Erythroblast (primary cell): ENCODE measurements at regions not wholly inside any gene's neighbourhood (a gene's known extent, or its start where the extent isn't known, plus 50 kb on each side); places are given as distances from the start of the nearest gene placed in this dataset.

Source experiments
- GATA1 ChIP-seq: IDR thresholded peaks from 2 replicates; pipeline ENCODE4 v1.6.1; 2011; ENCODE audit warnings: low read depth, mild to moderate bottlenecking, control low read depth, low read length, moderate library complexity
- POLR2A ChIP-seq: IDR thresholded peaks from 2 replicates; pipeline ENCODE4 v1.6.1; 2011; ENCODE audit warnings: mild to moderate bottlenecking, low read length

DNA sequence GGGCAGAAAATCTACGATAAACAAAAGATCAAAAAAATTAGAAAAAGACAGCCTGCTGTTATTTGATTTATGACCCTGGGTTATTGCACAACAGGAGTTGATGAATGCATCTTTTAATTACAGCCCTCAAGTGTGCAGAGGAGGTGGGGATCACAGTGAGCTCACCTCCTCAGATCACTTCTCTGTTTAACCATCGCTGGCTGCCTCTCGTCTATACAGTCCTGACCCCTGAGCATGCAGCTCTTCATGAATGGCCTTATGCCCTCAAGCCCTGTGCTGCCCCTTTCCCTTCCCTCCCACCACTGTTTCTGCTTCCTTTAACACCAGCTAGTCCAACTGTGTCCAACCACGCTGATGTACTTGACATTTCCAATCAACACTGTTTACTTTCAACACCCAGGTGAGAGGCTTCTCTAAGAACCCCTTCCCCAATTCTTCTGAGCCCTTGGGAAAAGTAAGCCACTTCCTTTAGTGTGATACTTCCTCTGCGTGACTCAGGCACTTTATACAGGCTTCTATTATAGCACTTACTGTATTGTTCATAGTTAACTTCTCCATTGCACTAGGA lies 60.6 kb upstream of the RIPOR2 start:
- TF ChIP-seq POLR2A (no peak), GATA1 (no peak)
